ENCODE measurements at regions not wholly inside any gene's neighbourhood (a gene's known extent, or its start where the extent isn't known, plus 50 kb on each side); places are given as distances from the start of the nearest gene placed in this dataset.
"Not testable (repeated sequence)": the region's sequence is repeated elsewhere in the genome, so short reads cannot be mapped to it uniquely, and the experiment has no call there.

DNA sequence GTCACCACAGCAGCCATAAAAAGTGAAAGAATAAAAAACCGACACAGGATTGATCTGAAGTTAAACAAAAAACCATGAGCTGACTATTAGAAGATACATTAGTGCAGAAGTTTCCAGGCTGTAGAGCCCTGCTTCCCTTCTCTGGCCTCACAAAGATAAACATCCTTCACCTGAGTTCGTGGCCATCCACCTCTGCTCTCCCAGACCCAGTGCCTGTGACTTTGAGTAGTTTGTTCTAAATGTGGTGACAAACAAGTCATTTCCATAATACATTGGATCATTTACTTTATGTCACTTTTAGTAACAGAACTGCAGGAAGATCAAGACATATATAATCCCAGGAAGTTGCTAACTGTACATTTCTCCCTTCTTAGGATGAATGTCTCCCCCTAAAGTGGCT lies 241.9 kb upstream of the MAP2 start:
- no peak for DNase-seq (ENCODE audit: low spot score)

DNA sequence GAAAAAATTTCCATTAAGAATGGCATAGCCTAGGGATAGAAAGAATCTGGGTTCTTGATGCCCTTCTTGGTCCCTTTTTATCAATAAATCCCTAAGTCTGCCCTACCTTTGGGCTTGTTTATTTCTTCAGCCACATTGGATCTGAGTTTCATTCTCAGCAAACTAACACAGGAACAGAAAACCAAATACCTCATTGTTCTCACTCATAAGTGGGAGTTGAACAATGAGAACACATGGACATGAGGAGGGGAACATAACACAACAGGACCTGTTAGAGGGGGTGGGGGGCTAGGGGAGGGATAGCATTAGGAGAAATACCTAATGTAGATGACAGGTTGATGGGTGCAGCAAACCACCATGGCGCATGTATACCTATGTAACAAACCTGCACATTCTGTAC lies 237.0 kb upstream of the MAP2 start:
- DNase-seq (ENCODE audit: low spot score) = not testable (repeated sequence)

DNA sequence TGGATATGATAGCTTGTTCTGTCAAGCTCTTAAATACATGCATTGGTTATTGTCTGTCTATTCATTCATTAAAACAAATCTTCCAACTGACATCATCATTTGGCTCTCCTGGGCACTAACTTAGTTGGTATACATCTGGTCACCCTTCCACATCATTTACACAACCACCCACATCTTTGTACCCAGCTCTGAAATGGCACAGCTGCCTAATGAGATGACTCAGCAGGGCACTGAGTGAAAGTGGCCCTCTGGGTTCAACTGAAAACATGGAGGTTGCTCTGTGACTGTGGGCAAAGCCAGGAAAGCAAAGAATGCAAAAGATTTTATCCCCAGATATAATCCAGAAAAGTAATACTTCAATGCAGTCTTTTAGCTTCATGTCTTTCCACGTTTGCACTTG lies 234.0 kb upstream of the MAP2 start:
- DNase-seq (ENCODE audit: low spot score) = no peak

DNA sequence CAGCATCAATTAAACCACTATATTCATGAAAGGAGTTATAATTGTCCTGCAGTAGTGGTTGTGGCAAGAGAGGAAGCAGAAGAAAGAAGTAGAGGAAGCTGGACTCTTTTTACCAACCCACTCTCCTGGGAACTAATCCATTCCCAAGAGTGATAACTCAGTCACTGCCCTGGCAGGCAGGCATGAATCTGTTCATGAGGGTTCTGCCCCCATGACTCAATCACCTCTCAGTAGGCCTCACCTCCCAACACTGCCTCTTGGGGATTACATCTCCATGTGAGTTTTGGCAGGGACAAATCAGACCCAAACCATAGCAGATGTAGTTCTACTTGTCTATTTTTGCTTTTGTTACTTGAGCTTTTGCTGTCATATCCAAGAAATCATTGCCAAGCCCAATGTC lies 232.7 kb upstream of the MAP2 start:
- no peak for DNase-seq (ENCODE audit: low spot score)

DNA sequence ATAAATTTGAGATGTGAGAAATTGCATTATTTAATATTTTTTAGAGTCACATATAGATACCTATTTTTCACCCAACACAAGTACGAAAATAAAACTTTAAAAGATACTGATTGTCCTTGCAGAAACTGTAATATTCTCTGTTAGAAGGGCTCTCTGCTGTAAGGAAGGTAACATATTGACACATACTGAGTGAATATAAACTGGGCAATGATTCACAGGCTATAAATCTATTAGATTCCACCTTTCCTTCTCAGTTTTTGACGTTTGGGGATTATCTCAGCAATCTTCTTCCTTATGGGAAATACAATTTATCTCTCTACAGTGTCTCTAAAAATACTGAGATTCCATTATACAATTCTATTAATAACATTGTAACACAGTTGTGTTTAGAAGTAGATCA lies 229.1 kb upstream of the MAP2 start:
- DNase-seq (ENCODE audit: low spot score) = no peak

DNA sequence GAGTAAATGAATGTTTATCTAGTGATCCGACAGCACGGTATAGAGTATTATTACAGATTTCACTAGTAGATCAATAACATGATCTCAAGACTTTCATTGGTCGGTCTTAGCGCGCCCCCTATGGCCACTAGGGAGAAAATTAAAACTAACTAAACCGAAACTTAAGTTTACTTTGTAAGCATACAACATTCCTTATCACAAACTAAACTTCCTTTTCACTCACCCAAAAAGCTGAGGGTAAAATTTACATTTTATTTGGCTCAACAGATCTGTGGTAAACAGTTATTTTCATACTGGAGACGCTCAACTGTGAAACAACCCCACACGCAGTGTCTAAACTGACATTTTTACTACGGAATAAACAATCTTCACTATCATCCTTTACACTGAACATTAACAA lies 215.6 kb upstream of the MAP2 start:
- DNase-seq (ENCODE audit: low spot score) = peak; percentile 50

DNA sequence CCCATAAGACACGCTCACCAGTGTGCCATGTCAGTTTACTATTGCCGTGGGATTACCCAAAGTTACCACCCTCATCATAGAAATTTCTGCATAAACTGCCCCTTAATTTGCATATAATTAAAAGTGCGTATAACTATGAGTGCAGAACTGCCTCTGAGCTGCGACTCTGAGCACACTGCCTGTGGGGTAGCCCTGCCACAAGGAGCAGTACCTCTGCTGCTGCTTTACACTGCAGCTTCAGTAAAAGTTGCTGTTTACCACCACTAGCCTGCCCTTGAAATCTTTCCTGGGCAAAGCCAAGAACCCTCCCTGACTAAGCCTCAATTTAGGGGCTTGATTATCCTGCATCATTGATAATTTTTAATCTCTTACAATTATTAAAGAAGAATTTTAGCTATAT lies 213.9 kb upstream of the MAP2 start:
- no peak for DNase-seq (ENCODE audit: low spot score)

DNA sequence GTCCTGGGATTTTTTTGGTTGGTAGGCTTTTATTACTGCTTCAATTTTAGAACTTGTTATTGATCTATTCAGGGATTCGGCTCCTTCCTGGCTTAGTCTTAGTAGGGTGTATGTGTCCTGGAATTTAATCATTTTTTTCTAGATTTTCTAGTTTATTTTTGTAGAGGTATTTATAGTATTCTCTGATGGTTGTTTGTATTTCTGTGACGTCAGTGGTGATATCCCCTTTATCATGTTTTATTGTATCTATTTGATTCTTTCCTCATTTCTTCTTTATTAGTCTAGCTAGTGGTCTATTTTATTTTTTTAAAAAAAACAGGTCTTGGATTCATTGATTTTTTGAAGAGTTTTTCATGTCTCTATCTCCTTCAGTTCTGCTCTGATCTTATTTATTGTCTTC lies 193.3 kb upstream of the MAP2 start:
- no peak for DNase-seq (ENCODE audit: low spot score)

DNA sequence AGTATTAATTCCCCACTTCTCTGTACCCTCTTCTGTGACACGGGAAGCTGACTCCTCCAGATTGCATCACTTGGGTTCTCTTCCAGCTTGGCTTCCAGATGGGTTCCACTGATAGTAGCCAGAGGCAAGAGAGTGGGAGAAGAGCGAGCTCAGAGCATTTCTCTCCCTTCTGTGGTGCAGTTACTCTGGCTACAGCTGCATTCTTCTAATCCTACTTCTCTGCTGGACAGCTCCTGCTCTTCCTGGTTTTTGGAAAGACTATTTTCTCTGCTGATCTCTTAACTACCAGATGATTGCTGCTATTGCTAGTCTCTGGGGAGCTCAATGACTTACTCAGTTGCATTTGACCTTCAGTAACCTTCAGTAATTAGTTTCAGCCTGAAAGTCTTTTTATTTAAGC lies 187.5 kb upstream of the MAP2 start:
- DNase-seq (ENCODE audit: low spot score) = no peak

DNA sequence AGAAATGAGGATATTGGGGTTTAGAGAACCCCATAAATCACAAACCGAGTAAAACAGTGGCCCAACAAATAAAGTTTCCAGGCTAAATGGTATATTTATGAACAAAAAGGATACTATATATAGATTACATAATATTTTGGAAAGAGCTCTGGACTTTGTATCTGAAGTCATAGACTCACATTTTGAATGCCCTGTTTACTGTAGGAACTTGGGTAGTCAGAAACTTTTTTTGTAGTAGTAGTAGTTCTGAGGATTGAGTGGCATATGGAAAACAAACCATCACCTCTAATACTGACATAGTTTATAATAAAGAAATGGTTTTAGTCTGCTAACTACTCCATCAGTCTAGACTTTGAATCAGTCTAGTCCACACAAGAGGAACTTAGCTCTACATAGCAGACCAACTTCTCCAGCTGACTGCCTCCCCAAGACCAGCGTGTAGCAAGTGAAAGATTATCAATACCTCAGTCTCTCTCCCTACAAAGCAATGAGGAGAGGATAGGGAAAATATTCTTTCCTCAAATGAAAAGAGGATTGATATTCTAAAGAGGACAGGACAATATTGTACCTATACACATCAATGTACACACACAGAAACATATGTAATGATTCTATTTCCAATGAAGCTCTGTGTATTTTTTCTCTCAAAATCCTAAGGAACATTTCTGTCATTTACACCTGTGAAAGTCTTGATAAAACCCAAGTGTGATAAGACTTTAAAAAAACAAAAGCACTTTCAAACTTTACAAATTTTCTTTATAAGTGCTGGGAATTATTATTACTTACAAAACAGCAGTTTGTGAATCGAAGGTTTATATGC lies 184.9 kb upstream of the MAP2 start:
- no peak for DNase-seq (ENCODE audit: low spot score)

DNA sequence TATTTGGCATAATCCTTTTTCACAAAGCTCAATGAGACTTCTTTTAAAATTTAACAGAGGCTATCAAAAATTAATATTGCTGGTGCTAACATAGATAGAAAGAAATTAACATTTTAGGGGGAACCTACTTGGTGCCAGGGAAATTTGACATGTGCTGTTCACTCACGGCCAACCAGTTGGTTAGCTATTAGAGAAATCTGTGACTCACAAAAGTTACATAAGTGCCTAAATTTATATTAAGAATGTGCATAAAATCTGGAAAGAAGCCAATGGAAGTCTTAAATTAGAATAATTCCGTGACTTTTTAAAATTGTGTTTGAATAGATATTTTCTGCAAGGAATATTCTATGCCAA lies 184.3 kb upstream of the MAP2 start:
- DNase-seq (ENCODE audit: low spot score) = no peak

DNA sequence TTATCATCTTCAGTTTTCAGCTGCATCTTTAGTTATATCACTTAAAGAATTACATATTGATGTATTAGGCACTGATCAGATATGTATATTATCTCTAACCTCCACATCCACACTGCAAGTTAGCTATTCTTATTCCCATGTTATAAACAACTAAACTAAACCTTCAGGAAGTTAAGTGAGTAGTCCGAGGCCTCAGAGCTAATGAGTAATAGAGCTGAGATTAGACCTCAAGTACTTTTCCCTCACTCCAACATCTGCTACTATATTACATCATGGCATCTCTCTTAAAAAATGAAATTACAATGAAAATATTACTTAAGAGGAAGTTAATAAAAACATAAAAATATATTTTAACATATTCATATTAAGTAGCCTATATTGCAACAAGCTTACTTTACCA lies 183.6 kb upstream of the MAP2 start:
- no peak for DNase-seq (ENCODE audit: low spot score)

DNA sequence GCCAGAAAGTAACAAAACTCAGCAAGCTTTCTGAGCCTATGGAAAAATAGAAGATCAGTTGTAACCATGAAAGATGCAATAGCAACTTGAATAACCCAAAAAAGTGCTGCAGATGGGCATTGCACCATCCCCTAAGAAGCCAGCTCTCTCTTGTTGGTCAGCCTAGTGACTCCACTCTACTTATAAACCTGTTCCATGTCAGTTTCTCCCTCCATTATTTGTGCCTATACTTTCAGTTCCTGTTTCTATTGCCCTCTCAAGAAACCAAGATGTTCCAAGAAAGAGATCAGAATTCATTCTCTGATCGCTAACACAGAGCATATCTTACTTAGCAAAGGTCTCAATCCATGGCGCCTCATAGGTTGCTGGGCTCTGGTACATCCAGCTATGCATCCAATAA lies 170.3 kb upstream of the MAP2 start:
- DNase-seq (ENCODE audit: low spot score) = no peak

DNA sequence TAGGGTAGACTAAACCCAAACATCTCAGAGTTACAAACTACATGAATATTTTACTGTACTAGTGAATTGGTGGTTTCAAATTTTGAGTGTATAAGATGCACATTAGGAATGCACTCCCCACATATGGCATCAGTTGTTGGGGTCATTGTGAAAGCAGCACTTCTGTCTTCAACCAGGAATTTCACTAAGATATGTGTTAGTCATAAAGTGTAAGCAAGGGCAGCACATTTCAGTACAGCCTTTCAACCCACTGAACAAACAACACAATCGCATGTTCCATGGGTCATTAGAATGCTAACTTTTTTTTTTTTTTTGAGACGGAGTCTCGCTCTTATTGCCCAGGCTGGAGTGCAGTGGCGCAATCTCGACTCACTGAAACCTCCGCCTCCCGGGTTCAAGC lies 164.1 kb upstream of the MAP2 start:
- no peak for DNase-seq (ENCODE audit: low spot score)

DNA sequence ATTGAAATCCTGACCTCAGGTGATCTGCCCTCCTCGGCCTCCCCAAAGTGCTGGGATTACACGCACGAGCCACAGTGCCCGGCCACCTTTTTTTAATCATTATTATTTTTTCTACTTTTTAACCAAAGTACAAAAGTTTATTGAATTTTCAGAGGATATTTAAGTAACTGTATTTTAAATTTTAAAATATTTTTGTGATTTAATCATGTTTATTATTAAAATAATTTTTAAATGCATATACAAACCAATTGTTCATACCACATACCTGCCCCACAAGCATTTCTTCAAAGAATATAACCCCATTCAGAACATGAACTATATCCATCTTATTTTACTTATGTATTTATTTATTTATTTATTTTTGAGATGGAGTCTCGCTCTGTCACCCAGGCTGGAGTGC lies 163.6 kb upstream of the MAP2 start:
- no peak for DNase-seq (ENCODE audit: low spot score)

DNA sequence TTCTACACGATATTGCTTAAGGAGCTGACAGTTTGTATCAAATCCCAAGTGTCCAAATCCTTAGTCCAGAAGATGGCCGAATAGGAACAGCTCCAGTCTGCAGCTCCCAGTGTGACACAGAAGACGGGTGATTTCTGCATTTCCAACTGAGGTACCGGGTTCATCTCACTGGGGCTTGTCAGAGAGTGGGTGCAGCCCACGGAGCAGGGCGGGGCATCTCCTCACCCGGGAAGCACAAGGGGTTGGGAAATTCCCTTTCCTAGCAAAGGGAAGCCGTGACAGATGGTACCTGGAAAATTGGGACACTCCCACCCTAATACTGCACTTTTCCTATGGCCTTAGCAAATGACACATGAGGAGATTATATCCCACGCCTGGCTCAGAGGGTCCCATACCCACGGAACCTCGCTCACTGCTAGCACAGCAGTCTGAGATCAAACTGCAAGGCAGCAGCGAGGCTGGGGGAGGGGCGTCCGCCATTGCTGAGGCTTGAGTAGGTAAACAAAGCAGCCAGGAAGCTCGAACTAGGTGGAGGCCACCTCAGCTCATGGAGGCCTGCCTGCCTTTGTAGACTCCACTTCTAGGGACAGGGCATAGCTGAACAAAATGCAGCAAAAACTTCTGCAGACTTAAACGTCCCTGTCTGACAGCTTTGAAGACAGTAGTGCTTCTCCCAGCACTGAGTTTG lies 162.3 kb upstream of the MAP2 start:
- not testable (repeated sequence) for DNase-seq (ENCODE audit: low spot score)

DNA sequence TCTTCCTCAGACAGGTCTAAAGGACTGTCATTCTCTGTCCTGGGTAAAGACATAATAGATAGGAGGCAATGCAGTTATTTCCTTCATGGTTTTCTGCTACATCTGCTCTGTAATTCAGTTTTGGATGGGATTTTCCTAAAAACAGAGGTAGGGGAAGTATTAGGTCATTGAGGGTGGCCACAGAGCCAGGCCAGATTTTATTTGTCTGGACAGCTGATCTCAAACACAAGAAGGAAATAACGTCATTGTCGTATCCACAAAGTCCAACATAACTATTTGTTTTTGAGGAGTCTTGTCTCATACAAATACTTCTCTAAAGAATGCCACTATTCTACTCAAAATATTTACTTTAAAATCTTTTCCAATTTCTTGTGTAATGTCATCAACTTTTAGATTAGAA lies 154.8 kb upstream of the MAP2 start:
- no peak for DNase-seq (ENCODE audit: low spot score)

DNA sequence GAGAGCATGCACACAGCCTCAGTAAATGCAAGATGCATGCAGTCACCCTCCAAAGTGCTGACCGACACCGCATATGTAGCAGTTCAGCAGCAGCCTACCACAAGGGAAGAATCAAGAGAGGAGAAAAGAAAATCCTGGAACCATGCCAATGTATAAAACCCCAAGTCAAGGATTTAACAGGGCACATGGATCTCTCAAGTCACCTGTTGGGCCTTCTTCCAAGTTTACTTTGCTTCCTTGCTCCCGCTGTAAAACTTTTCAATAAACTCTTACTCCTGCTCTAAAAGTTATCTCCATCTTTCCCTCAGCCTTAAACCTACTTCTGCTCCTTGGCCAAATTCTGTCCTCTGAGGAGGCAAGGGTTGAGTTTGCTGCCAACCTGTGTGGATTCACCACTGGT lies 147.8 kb upstream of the MAP2 start:
- DNase-seq (ENCODE audit: low spot score) = no peak

DNA sequence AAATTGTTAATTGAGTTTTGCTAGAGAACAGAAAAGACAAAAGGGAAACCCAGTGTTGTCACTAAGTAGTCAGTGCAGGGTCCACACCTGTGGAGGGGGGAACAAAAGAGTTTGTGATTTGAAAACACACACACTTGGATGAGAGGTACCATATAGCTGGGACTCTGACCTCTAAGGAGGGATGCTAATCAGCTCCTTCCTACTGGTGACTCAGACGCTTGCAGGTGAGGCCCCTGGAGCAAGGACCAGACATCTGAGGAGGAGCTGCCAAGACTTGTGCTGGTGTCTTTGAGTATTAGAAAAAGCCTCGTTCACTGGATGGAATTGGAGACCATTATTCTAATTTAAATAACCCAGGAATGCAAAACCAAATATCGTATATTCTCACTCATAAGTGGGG lies 146.4 kb upstream of the MAP2 start:
- no peak for DNase-seq (ENCODE audit: low spot score)

DNA sequence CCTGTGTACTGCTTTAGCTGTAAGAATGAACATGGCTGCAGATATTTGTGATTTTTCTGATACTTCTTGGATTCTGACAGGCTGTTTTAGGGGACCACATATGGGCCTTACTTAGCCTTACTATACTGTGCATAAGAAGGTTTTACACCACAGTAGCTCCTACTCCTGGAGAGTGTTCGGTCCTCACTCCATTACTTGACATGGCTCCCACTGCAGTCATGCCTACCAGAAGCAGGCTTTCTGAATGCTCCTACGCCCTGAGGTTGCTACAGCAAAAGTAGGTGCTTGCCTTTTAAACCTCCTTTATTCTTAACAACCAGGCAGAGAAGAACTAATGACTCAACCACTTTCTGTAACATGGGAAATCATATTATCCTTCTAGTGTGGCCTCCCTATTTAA lies 125.2 kb upstream of the MAP2 start:
- no peak for DNase-seq (ENCODE audit: low spot score)

DNA sequence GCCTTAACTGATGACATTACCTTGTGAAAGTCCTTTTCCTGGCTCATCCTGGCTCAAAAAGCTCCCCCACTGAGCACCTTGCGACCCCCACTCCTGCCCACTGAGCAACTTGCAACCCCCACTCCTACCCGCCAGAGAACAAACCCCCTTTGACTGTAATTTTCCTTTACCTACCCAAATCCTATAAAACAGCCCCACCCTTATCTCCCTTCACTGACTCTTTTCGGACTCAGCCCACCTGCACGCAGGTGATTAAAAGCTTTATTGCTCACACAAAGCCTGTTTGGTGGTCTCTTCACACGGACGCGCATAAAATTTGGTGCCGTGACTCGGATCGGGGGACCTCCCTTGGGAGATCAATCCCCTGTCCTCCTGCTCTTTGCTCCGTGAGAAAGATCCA lies 124.4 kb upstream of the MAP2 start:
- DNase-seq (ENCODE audit: low spot score) = not testable (repeated sequence)

DNA sequence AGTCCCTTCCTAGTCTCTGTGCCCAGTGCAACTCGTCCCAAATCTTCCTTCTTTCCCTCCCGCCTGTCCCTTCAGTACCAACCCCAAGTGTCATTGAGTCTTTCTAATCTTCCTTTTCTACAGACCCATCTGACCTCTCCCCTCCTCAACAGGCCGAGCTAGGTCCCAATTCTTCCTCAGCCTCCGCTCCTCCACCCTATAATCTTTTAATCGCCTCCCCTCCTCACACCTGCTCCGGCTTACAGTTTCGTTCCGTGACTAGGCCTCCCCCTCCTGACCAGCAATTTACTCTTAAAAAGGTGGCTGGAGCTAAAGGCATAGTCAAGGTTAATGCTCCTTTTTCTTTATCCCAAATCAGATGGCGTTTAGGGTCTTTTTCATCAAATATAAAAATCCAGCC lies 123.1 kb upstream of the MAP2 start:
- not testable (repeated sequence) for DNase-seq (ENCODE audit: low spot score)

DNA sequence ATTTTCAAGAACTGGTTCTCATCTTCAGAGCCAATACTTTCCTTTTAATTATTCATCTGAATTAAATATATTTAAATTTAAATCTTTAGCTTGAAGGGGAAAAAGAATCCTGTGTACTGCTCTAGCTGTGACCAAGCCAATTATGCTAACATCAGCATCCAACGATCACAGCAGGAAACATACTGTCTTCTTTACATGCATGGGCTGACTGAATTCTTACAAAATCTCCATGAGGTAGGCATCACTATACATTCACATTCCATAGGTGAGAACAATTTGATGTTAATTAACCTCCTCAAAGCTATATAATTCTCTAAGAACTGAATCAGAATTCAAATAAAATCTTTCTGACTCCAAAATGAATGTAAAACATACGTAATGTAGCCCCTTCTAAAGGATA lies 118.8 kb upstream of the MAP2 start:
- DNase-seq (ENCODE audit: low spot score) = no peak

DNA sequence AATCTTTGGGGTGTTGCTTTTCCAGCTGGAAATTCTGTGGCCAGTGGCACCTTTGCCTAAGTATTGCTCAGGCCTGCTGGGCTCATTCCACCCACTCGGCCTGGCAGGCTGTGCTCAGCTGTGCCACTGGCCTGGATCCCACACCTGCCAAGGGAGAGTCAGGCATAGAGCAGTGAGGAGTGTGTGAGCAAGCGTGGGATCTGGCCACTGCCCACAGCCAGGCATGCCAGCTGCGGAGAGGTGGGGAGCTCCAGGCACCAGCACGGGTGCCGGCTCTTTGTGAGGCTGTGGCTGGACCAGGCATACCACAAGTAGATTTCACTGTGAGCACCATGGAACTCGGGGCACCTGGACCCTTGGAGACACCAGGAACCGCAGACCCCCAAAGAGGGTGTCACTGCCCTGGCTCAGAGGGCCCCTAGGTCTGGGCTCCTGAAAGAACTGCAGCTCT lies 118.1 kb upstream of the MAP2 start:
- no peak for DNase-seq (ENCODE audit: low spot score)
